ENCODE measurements at regions not wholly inside any gene's neighbourhood (a gene's known extent, or its start where the extent isn't known, plus 50 kb on each side); places are given as distances from the start of the nearest gene placed in this dataset.

DNA sequence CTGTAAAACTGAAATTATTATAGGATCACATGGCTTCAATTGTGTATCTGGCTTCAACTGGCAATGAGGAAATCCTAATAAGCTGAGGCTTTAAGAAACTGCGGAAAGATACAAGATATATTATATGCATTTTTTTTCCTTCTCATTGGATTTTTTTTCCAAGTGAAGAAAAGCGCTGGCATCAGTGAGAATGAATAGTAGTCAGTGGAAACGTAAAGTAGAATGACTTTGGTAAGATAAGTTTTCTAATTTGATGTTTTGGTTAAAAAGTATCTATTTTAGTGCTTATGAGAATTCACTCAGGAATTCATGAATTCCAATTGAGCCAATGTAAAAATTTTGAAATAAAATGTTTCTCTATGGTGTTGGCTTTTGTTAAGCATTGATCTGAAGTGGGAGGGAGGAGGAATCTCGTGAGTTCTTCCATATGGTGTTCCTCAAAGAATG is 173.5 kb upstream of the FRMD6 start:
- TF ChIP-seq, protein P1, sequence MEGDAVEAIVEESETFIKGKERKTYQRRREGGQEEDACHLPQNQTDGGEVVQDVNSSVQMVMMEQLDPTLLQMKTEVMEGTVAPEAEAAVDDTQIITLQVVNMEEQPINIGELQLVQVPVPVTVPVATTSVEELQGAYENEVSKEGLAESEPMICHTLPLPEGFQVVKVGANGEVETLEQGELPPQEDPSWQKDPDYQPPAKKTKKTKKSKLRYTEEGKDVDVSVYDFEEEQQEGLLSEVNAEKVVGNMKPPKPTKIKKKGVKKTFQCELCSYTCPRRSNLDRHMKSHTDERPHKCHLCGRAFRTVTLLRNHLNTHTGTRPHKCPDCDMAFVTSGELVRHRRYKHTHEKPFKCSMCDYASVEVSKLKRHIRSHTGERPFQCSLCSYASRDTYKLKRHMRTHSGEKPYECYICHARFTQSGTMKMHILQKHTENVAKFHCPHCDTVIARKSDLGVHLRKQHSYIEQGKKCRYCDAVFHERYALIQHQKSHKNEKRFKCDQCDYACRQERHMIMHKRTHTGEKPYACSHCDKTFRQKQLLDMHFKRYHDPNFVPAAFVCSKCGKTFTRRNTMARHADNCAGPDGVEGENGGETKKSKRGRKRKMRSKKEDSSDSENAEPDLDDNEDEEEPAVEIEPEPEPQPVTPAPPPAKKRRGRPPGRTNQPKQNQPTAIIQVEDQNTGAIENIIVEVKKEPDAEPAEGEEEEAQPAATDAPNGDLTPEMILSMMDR (conservative IDR thresholded peaks at IDR 0.05 in 1 of 2, IDR thresholded peaks at IDR 0.05 in 1 of 2; ENCODE audit: low read depth in 1 of 2, low read length in 2 of 2), result no peak
- TF ChIP-seq EZH2 (IDR thresholded peaks at IDR 0.05; ENCODE audit: low read length, missing control alignments), result no peak

Data from fibroblast of lung (primary cell).